Esophagus squamous epithelium (tissue), 4 donors: ENCODE measurements at regions not wholly inside any gene's neighbourhood (a gene's known extent, or its start where the extent isn't known, plus 50 kb on each side); places are given as distances from the start of the nearest gene placed in this dataset.

Experiments
- CTCF ChIP-seq, 6 experiments: fragments of 450-650 bp in 4 of 6; fragments of 200-600 bp in 2 of 6; sonication (generic) in 2 of 6; IDR thresholded peaks; one replicate each; pipeline ENCODE4 v1.5.1; 2016 to 2019; ENCODE audit warnings: antibody characterized with exemption in 6 of 6, mild to moderate bottlenecking in 4 of 6, moderate library complexity in 4 of 6
- POLR2A ChIP-seq, 4 donors: fragments of 450-650 bp; IDR thresholded peaks; one replicate each; pipeline ENCODE4 v1.6.1; 2017; ENCODE audit warnings: antibody characterized with exemption in 4 of 4, mild to moderate bottlenecking in 4 of 4, moderate library complexity in 3 of 4

- TF ChIP-seq POLR2A (IDR thresholded peaks at IDR 0.05) (no peak), CTCF (IDR thresholded peaks at IDR 0.05) (no peak)
Measured at GRCh38 chr7:42340436-42340835, 103.4 kb upstream of the GLI3 start.
